GM13977 (cell line): ENCODE measurements at regions not wholly inside any gene's neighbourhood (a gene's known extent, or its start where the extent isn't known, plus 50 kb on each side); places are given as distances from the start of the nearest gene placed in this dataset.

Experiments used
- DNase-seq: peaks from one replicate; pipeline ENCODE4 v3.0.0; 2012; ENCODE audit warnings: low spot score
- in situ Hi-C: fragments of 300-500 bp; cut with MboI; formaldehyde crosslinking; loops from one replicate; pipeline ENCODE4 v1.12.0; 2022; ENCODE audit warnings: low sequenced_read_pairs, low pct_unique_long_range_greater_than_20kb, mixed read lengths, inconsistent platforms; ENCODE audit not compliant: unreplicated experiment
- TF ChIP-seq, protein P1 (sequence below): IDR thresholded peaks from 2 replicates; pipeline ENCODE4 v1.5.1; 2012; ENCODE audit warnings: mild to moderate bottlenecking, control low read depth; ENCODE audit not compliant: insufficient read depth; ENCODE audit errors: extremely low read depth, missing control alignments

- no peak for DNase-seq
- in situ Hi-C loops, result no loop called here
These were observed 224.2 kb upstream of the EEA1 start for GRCh38 chr12:93153321-93153720.

DNA sequence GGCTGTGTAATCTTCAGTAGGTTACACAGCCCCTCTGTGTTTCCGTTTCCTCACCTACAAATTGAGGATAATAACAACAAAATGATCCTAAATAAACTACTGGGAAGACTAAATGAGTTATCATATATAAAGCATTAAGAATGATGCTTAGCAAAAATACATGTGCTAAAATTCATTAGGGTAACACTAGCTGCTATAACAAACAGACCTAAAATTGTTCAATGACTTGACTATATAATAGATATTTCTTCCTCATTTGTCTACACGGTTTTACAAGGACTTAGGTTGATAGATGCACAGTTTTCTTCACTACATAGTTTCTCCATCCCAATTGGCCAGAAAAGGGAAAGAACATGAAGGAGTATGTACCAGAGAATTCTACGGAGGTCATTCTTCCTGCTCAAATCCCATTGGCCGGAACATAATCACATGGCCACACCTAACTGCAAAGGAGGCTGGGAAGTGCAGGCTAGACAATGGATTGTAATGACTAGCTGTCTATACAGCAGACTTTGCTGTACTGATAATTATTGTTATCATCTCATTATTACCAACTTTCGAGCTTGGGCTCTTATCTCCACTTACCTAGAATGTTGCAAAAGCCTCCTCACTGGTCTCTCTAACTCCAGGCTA is 223.5 kb upstream of the NUDT4 start:
- TF ChIP-seq, protein P1, sequence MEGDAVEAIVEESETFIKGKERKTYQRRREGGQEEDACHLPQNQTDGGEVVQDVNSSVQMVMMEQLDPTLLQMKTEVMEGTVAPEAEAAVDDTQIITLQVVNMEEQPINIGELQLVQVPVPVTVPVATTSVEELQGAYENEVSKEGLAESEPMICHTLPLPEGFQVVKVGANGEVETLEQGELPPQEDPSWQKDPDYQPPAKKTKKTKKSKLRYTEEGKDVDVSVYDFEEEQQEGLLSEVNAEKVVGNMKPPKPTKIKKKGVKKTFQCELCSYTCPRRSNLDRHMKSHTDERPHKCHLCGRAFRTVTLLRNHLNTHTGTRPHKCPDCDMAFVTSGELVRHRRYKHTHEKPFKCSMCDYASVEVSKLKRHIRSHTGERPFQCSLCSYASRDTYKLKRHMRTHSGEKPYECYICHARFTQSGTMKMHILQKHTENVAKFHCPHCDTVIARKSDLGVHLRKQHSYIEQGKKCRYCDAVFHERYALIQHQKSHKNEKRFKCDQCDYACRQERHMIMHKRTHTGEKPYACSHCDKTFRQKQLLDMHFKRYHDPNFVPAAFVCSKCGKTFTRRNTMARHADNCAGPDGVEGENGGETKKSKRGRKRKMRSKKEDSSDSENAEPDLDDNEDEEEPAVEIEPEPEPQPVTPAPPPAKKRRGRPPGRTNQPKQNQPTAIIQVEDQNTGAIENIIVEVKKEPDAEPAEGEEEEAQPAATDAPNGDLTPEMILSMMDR, result no peak
- no peak for DNase-seq
- in situ Hi-C loops, result no loop called here

More at GRCh38 chr12:93153321-93153720, 224.2 kb upstream of the EEA1 start:
- TF ChIP-seq, protein P1, result no peak

DNA sequence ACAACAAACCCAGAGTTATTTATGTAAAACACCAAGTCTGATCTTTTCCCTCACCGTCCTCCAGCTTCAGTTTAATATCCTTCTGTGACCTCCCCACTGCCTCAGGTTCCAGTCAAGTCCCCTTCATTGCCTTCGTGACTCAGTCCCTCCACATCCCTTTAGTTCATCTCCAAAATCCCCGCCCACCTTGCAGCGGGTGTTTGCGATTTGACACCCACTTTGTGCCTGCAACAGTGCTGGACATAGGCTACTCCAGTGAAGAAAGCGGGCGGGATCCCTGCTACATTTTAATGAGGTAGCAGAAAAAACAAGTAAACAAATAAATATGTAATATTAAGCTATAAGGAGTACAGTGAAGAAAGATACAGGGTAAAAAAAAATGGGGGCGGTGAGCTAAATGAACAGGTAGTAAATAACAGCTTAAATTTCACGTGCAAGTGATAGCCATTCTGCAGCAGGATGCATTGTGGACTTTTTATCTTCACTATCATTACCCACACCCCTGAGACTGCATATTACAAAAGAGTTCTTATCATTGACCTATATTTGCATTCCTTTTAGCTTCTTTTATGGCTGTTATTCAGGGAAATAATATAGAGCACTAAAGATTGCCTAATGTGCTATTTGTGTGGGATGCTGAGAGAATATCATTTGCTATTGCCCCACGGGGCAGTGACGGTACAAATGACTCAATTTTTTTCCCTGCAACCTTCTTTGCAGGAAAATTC is 222.8 kb upstream of the NUDT4 start:
- DNase-seq, result no peak
- TF ChIP-seq, protein P1, result no peak
- in situ Hi-C loops, result no loop called here

GRCh38 chr12:93156086-93156716 is 221.5 kb upstream of the NUDT4 start:
- in situ Hi-C loops, result no loop called here
- DNase-seq, result no peak
- TF ChIP-seq, protein P1, result no peak

- TF ChIP-seq, protein P1, result no peak
- in situ Hi-C loops, result no loop called here
- DNase-seq, result no peak
These were observed 220.4 kb upstream of the NUDT4 start for GRCh38 chr12:93157279-93157678.

DNA sequence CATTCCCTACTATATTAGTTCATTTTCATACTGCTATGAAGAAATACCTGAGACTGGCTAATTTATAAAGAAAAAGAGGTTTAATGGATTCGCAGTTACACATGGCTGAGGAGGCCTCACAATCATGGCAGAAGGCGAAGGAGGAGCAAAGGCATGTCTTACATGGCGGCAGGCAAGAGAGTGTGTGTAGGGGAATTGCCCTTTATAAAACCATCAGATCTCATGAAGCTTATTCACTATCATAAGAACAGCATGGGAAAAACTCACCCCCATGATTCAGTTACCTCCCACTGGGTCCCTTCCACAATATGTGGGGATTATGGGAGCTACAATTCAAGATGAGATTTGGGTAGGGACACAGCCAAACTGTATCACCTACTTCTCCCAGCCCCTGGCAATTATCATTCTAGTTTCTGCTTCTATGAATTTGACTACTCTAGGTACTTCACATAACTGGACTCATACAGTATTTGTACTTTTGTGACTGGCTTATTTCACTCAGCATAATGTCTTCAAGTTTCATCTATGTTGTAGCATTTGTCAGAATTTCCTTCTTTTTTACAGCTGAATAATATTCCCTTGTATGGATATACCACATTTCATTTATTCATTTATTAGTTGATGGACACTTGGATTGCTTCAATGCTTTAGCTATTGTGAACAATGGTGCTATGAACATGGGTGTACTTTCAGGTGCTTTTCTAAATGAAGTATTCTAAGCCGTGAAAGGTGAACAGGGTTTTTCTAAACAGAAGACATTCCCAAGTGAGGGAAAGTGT is 219.5 kb upstream of the NUDT4 start:
- TF ChIP-seq, protein P1, result no peak
- in situ Hi-C loops, result no loop called here
- no peak for DNase-seq
